DND-41 (cell line): ENCODE measurements at regions not wholly inside any gene's neighbourhood (a gene's known extent, or its start where the extent isn't known, plus 50 kb on each side); places are given as distances from the start of the nearest gene placed in this dataset.

ENCODE experiments used
- ATAC-seq: fragments of 200-7000 bp; cut with Tn5 transposase; 3 replicates; pipeline ENCODE4 v1.9.1; 2021; ENCODE audit warnings: low read depth; ENCODE audit not compliant: insufficient read depth
- DNase-seq: peaks from one replicate; pipeline ENCODE4 v3.0.0-alpha.2; 2020
- H2AFZ ChIP-seq: 2 replicates; pipeline ENCODE4 v1.6.0; 2012; ENCODE audit warnings: low read depth, low read length
- H3K27ac ChIP-seq: 2 replicates; pipeline ENCODE4 v1.5.1; 2012; ENCODE audit warnings: low read length, inconsistent platforms
- H3K27me3 ChIP-seq: fragments of 200-600 bp; sonication (generic); 2 replicates; pipeline ENCODE4 v1.6.0; 2012; ENCODE audit warnings: low read length, mild to moderate bottlenecking, inconsistent platforms; ENCODE audit not compliant: insufficient read depth, poor library complexity
- H3K36me3 ChIP-seq: 2 replicates; pipeline ENCODE4 v1.5.1; 2012; ENCODE audit warnings: low read length, inconsistent platforms; ENCODE audit not compliant: insufficient read depth
- H3K4me1 ChIP-seq: 2 replicates; pipeline ENCODE4 v1.5.1; 2012; ENCODE audit warnings: mild to moderate bottlenecking, low read length; ENCODE audit not compliant: insufficient read depth
- H3K4me2 ChIP-seq: 2 replicates; pipeline ENCODE4 v1.6.0; 2012; ENCODE audit warnings: mild to moderate bottlenecking, moderate library complexity, low read length, inconsistent platforms; ENCODE audit not compliant: insufficient read depth
- H3K4me3 ChIP-seq, 2 experiments: fragments of 200-600 bp in 1 of 2; shearing (Covaris generic) in 1 of 2; 2 replicates each; pipeline ENCODE4 v1.5.1; 2012 to 2016; ENCODE audit warnings: inconsistent platforms in 2 of 2, low read length in 2 of 2, mild to moderate bottlenecking in 2 of 2, low read depth in 1 of 2, moderate library complexity in 1 of 2
- H3K79me2 ChIP-seq: 2 replicates; pipeline ENCODE4 v1.6.0; 2012; ENCODE audit warnings: low read length, inconsistent platforms; ENCODE audit not compliant: insufficient read depth
- H3K9ac ChIP-seq: 2 replicates; pipeline ENCODE4 v1.6.0; 2012; ENCODE audit warnings: low read depth, mild to moderate bottlenecking, inconsistent platforms, low read length, moderate library complexity
- H3K9me3 ChIP-seq: 2 replicates; pipeline ENCODE4 v1.5.1; 2012; ENCODE audit warnings: low read length, moderate library complexity, mild to moderate bottlenecking, inconsistent platforms; ENCODE audit not compliant: insufficient read depth, severe bottlenecking
- H4K20me1 ChIP-seq: 2 replicates; pipeline ENCODE4 v1.6.0; 2012; ENCODE audit warnings: low read length; ENCODE audit not compliant: insufficient read depth
- EZH2 ChIP-seq: IDR thresholded peaks from 3 replicates; pipeline ENCODE4 v1.6.1; 2012; ENCODE audit warnings: borderline replicate concordance, low read depth, mild to moderate bottlenecking, moderate library complexity, low read length, inconsistent platforms; ENCODE audit not compliant: severe bottlenecking
- TF ChIP-seq, protein P1 (sequence below): IDR thresholded peaks from 2 replicates; pipeline ENCODE4 v1.5.1; 2012; ENCODE audit warnings: borderline replicate concordance, low read length, moderate library complexity, mild to moderate bottlenecking; ENCODE audit not compliant: poor library complexity, severe bottlenecking; ENCODE audit errors: extremely low read depth

DNA sequence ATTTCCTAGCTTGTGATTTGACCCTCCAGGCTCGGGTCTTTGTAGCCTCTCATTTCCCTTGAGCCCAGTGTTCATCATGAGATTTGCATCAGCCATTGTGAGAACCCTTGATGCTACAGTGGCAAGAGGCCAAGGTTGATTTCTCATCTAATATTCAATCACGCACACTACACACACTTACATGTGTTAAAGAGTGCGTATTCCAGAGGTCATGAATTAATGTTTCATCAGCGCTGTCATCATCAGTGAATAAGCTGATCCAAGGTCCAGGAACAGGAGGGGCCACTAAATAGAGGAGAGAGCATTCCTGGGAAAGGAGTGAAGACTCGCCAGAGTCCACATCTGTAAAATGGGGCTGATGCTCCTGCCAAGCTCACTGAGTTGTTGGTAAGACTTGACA, 276.1 kb upstream of the SIX2 start:
- Histone ChIP-seq H3K9me3 (no peaks in the 10 kb centered on the region), H4K20me1 (no peaks in the 10 kb centered on the region), H3K27me3 (no peaks in the 10 kb centered on the region), H2AFZ (no peak overlapping the region), H3K4me2 (no peak overlapping the region), H3K4me3 (no peak overlapping the region), H3K79me2 (no peaks in the 10 kb centered on the region), H3K36me3 (no peaks in the 10 kb centered on the region), H3K4me1 (no peaks in the 10 kb centered on the region), H3K9ac (no peak overlapping the region), H3K27ac (no peak overlapping the region)
- DNase-seq (no peak), ATAC-seq (no peak)
- TF ChIP-seq, protein P1, sequence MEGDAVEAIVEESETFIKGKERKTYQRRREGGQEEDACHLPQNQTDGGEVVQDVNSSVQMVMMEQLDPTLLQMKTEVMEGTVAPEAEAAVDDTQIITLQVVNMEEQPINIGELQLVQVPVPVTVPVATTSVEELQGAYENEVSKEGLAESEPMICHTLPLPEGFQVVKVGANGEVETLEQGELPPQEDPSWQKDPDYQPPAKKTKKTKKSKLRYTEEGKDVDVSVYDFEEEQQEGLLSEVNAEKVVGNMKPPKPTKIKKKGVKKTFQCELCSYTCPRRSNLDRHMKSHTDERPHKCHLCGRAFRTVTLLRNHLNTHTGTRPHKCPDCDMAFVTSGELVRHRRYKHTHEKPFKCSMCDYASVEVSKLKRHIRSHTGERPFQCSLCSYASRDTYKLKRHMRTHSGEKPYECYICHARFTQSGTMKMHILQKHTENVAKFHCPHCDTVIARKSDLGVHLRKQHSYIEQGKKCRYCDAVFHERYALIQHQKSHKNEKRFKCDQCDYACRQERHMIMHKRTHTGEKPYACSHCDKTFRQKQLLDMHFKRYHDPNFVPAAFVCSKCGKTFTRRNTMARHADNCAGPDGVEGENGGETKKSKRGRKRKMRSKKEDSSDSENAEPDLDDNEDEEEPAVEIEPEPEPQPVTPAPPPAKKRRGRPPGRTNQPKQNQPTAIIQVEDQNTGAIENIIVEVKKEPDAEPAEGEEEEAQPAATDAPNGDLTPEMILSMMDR: no peak
- no peak for TF ChIP-seq EZH2

DNA sequence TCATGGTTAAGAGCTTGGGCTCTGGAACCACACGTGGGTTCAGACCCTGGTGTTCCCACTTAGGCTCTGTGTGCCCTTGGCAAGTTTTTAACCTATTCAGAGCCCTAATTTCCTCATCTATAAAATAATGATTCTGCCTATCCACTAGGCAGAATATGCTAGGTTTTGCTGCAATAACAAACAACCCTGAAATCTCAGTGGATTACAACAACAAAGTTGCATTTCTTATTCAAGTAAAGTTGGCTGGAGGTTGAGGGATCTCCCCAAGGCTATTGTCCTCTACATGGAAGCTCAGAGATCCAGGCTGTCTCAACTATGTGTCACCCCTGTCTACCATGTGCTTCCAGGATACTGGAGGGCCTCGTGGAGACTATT, 275.4 kb upstream of the SIX2 start:
- Histone ChIP-seq H3K9ac (no peak overlapping the region), H3K4me2 (no peak overlapping the region), H3K27ac (no peak overlapping the region), H4K20me1 (no peaks in the 10 kb centered on the region), H2AFZ (no peak overlapping the region), H3K36me3 (no peaks in the 10 kb centered on the region), H3K4me3 (no peak overlapping the region), H3K79me2 (no peaks in the 10 kb centered on the region), H3K4me1 (no peaks in the 10 kb centered on the region), H3K9me3 (no peaks in the 10 kb centered on the region), H3K27me3 (no peaks in the 10 kb centered on the region)
- ATAC-seq: no peak
- TF ChIP-seq EZH2: no peak
- TF ChIP-seq, protein P1: no peak
- no peak for DNase-seq

DNA sequence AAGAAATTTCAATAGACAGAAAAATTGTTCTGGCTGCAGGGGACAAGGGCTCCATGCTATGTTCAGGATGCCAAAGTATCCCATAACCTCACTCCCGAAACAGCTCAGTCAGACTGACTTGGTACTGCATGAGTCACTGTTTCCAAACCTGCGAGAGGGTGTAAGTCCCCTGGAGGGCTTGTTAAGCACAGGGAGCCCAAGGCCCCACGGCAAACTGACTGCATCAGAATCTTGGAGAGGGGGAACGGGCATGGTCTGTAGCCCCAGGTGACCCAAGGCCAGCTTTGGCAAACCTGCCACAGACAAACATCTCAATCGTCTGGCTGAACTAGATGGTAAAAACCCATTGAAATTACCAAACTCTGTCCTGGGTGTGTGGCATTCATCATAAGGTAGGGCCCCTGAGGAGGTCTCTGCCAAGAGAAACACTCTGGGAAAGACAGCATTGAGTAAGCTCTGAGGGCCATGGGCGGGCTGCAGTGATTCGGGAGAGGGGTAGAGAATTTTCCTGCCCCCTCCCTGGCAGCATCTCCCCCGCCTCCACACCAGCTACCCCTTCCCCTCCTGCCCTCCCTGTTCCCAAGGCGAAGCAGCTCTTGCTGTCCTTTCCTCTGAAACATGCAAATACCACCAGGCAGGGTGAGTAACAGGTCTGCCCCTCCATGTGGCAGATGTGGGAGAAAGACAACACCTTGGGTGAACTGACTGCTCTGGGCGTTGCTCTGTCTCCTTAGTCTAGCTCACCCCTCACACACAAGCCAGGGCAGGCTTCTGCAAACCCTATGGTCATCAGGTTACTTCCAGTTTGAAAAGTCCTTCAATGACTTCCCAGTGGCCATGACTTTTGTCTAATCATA, 274.7 kb upstream of the SIX2 start:
- Histone ChIP-seq H3K79me2 (no peaks in the 10 kb centered on the region), H4K20me1 (no peaks in the 10 kb centered on the region), H3K27ac (no peak overlapping the region), H3K4me2 (no peak overlapping the region), H3K4me1 (no peaks in the 10 kb centered on the region), H3K4me3 (no peak overlapping the region), H3K9ac (no peak overlapping the region), H2AFZ (no peak overlapping the region), H3K9me3 (no peaks in the 10 kb centered on the region), H3K36me3 (no peaks in the 10 kb centered on the region), H3K27me3 (no peaks in the 10 kb centered on the region)
- TF ChIP-seq, protein P1: no peak
- no peak for TF ChIP-seq EZH2
- no peak for DNase-seq
- no peak for ATAC-seq
